OCI-LY3 (cell line): ENCODE measurements at regions not wholly inside any gene's neighbourhood (a gene's known extent, or its start where the extent isn't known, plus 50 kb on each side); places are given as distances from the start of the nearest gene placed in this dataset.

Experiments
- H2AFZ ChIP-seq: fragments of 200-600, 300-600 bp; shearing (Covaris generic); 2 replicates; pipeline ENCODE4 v1.6.0; 2014; ENCODE audit warnings: antibody characterized with exemption, low read depth, low read length
- H3K27ac ChIP-seq: fragments of 200-600, 300-600 bp; sonication (generic); 2 replicates; pipeline ENCODE4 v1.5.1; 2014; ENCODE audit warnings: mild to moderate bottlenecking, low read length, moderate library complexity, mixed read lengths
- H3K27me3 ChIP-seq: fragments of 200-600, 300-600 bp; sonication (generic); 2 replicates; pipeline ENCODE4 v1.6.1; 2014; ENCODE audit warnings: low read depth, low read length, mixed read lengths
- H3K36me3 ChIP-seq: fragments of 200-600, 300-600 bp; sonication (generic); replicated peaks from 2 replicates; pipeline ENCODE3; 2014; ENCODE audit warnings: low read depth, low read length, mixed read lengths
- H3K4me1 ChIP-seq: fragments of 300-600, 200-600 bp; sonication (generic); 2 replicates; pipeline ENCODE4 v1.6.1; 2014; ENCODE audit warnings: low read length, mixed read lengths
- H3K4me2 ChIP-seq: fragments of 200-600, 300-600 bp; sonication (generic); 2 replicates; pipeline ENCODE4 v1.6.1; 2014; ENCODE audit warnings: low read length, mixed read lengths
- H3K4me3 ChIP-seq: fragments of 300-600, 200-600 bp; sonication (generic); 2 replicates; pipeline ENCODE4 v1.5.1; 2014; ENCODE audit warnings: antibody characterized with exemption, mild to moderate bottlenecking, low read length, moderate library complexity
- H3K79me2 ChIP-seq: fragments of 300-600, 200-600 bp; shearing (Covaris generic); 2 replicates; pipeline ENCODE4 v1.6.1; 2014; ENCODE audit warnings: mild to moderate bottlenecking, low read length, mixed read lengths
- H3K9ac ChIP-seq: fragments of 300-600, 200-600 bp; shearing (Covaris generic); 2 replicates; pipeline ENCODE4 v1.6.0; 2014; ENCODE audit warnings: mild to moderate bottlenecking, low read length, moderate library complexity
- H3K9me3 ChIP-seq: fragments of 200-600, 300-600 bp; shearing (Covaris generic); 2 replicates; pipeline ENCODE4 v1.6.1; 2014; ENCODE audit warnings: low read length, mixed read lengths; ENCODE audit not compliant: insufficient read depth
- H4K20me1 ChIP-seq: fragments of 200-600, 300-600 bp; sonication (generic); 2 replicates; pipeline ENCODE4 v1.6.1; 2016; ENCODE audit warnings: low read length, mixed read lengths; ENCODE audit not compliant: insufficient read depth
- EZH2phosphoT487 ChIP-seq: fragments of 200-600 bp; shearing (Covaris generic); IDR thresholded peaks from 2 replicates; pipeline ENCODE4 v1.6.1; 2018; ENCODE audit warnings: antibody characterized with exemption, mixed run types, low read depth
- TF ChIP-seq, protein P1 (sequence below): fragments of 200-600, 300-600 bp; sonication (generic); IDR thresholded peaks from 2 replicates; pipeline ENCODE4 v1.5.1; 2014; ENCODE audit warnings: antibody characterized with exemption, low read length, low read depth

DNA sequence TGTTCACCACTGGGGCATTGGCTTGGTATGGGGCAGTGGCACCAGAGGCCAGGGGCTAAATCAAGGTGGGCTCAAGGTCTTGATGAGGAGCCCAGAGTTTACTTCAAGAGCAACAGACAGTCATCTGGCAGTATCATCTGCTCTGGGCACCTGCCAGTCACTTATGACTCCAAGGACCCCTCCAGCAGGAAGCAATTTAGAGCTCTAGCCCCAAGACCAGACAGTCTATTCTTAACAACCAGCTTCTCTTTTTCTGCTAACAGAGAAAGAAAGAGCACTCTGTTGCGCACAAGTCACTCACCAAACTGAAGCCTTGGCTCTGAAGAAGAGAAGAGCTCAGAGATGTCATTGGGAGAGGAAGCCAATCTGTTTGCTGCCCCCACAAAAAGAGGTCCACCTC lies 309.2 kb downstream of the HS3ST1 start:
- TF ChIP-seq, protein P1, sequence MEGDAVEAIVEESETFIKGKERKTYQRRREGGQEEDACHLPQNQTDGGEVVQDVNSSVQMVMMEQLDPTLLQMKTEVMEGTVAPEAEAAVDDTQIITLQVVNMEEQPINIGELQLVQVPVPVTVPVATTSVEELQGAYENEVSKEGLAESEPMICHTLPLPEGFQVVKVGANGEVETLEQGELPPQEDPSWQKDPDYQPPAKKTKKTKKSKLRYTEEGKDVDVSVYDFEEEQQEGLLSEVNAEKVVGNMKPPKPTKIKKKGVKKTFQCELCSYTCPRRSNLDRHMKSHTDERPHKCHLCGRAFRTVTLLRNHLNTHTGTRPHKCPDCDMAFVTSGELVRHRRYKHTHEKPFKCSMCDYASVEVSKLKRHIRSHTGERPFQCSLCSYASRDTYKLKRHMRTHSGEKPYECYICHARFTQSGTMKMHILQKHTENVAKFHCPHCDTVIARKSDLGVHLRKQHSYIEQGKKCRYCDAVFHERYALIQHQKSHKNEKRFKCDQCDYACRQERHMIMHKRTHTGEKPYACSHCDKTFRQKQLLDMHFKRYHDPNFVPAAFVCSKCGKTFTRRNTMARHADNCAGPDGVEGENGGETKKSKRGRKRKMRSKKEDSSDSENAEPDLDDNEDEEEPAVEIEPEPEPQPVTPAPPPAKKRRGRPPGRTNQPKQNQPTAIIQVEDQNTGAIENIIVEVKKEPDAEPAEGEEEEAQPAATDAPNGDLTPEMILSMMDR, result no peak
- TF ChIP-seq EZH2phosphoT487, result no peak
- no peak overlapping the region for H3K4me2 ChIP-seq
- H3K9me3 ChIP-seq, result no peaks in the 10 kb centered on the region

DNA sequence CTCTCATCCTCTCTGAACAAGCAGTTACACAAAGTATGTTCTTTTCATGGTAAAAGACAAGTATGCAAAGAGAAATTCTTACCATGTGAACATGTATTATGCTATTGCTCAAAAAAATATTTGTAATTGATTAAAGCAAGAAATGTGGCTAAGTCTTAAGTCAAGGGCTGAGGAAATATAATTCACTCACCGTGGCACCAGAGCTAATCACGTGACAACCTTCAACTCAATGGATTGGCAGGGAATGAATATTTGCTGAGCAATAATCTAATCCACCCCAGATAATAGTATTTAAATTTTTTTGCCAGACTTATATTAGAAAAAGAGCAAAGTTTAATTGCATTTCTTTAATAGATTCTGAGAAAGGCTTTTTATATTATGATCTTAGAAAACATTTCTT lies 310.2 kb downstream of the HS3ST1 start:
- Histone ChIP-seq H3K27me3 (no peaks in the 10 kb centered on the region), H3K27ac (no peak overlapping the region), H3K9me3 (no peaks in the 10 kb centered on the region), H3K79me2 (no peaks in the 10 kb centered on the region), H2AFZ (no peak overlapping the region), H3K9ac (no peak overlapping the region), H4K20me1 (no peaks in the 10 kb centered on the region), H3K4me3 (no peak overlapping the region), H3K4me1 (no peaks in the 10 kb centered on the region), H3K4me2 (no peak overlapping the region), H3K36me3 (no peaks in the 10 kb centered on the region)
- TF ChIP-seq EZH2phosphoT487, result no peak
- TF ChIP-seq, protein P1, result no peak

More for the DNA sequence above, 309.2 kb downstream of the HS3ST1 start:
- Histone ChIP-seq H3K79me2 (no peaks in the 10 kb centered on the region), H4K20me1 (no peaks in the 10 kb centered on the region), H3K9ac (no peak overlapping the region), H3K36me3 (no peaks in the 10 kb centered on the region), H3K27ac (no peak overlapping the region), H3K4me1 (no peaks in the 10 kb centered on the region), H3K27me3 (no peaks in the 10 kb centered on the region), H3K4me3 (no peak overlapping the region), H2AFZ (no peak overlapping the region)

DNA sequence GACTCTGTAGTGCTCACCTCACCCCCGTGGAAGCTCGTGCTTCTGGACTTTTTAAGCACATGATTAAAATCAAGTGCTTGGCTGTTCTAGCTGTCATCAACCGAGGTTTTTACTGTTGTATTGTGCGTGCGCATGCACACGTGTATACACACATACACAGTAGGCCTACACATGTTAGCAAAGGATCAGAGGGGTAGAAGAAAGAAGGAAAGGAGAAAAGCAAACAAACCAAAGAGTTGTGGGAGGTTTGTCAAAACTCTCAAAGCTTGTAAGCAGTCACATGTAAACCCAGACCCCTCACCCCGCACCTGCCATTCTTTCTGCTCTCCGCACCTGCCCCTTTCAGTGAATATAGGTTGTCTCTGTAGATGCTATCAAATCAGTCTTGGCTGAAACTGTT lies 311.8 kb downstream of the HS3ST1 start:
- Histone ChIP-seq H3K27ac (no peak overlapping the region), H4K20me1 (no peaks in the 10 kb centered on the region), H3K9ac (no peak overlapping the region), H3K79me2 (no peaks in the 10 kb centered on the region), H3K4me2 (no peak overlapping the region), H3K27me3 (no peaks in the 10 kb centered on the region), H3K9me3 (no peaks in the 10 kb centered on the region), H3K4me3 (no peak overlapping the region), H3K36me3 (no peaks in the 10 kb centered on the region), H3K4me1 (no peaks in the 10 kb centered on the region), H2AFZ (no peak overlapping the region)
- TF ChIP-seq, protein P1, result no peak
- no peak for TF ChIP-seq EZH2phosphoT487

- H3K9me3 ChIP-seq, result no peaks in the 10 kb centered on the region
- no peak overlapping the region for H3K9ac ChIP-seq
- no peaks in the 10 kb centered on the region for H4K20me1 ChIP-seq
- no peak overlapping the region for H3K4me2 ChIP-seq
- no peak overlapping the region for H3K27ac ChIP-seq
- H3K79me2 ChIP-seq, result no peaks in the 10 kb centered on the region
- H3K4me3 ChIP-seq, result no peak overlapping the region
- H2AFZ ChIP-seq, result no peak overlapping the region
- TF ChIP-seq, protein P1, result no peak
- no peak for TF ChIP-seq EZH2phosphoT487
- H3K4me1 ChIP-seq, result 0 out of 2 replicates have a peak, but pooled peaks cover 6% of the 10 kb centered on the region
- no peaks in the 10 kb centered on the region for H3K36me3 ChIP-seq
- H3K27me3 ChIP-seq, result no peaks in the 10 kb centered on the region
These were observed 316.8 kb downstream of the HS3ST1 start for GRCh38 chr4:11111876-11112275.
